GM12872 (cell line): ENCODE measurements at regions not wholly inside any gene's neighbourhood (a gene's known extent, or its start where the extent isn't known, plus 50 kb on each side); places are given as distances from the start of the nearest gene placed in this dataset.

ENCODE experiments used
- TF ChIP-seq, protein P1 (sequence below): IDR thresholded peaks from 3 replicates; pipeline ENCODE4 v1.5.1; 2011; ENCODE audit warnings: low read depth, mild to moderate bottlenecking, low read length, moderate library complexity; ENCODE audit not compliant: insufficient read depth

DNA sequence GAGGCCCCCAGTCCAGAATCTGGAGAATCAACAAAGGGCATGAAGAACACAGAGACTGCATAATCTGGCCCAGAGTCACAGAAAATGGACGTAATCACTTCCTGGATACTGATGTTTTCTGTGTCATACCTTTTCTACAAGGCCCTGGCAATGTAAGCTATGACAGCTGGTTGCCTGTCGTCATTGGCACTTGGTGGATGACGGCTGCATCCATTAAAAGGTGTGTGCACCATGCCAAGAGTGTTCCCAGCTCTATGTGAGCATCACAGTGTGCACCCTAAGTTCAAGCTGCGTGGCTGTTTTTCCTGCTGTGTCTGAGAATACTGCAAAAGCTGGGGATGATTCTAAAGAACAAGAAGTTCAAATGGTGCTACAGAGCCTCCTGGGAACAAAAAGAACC, 275.2 kb upstream of the CNR1 start:
- TF ChIP-seq, protein P1, sequence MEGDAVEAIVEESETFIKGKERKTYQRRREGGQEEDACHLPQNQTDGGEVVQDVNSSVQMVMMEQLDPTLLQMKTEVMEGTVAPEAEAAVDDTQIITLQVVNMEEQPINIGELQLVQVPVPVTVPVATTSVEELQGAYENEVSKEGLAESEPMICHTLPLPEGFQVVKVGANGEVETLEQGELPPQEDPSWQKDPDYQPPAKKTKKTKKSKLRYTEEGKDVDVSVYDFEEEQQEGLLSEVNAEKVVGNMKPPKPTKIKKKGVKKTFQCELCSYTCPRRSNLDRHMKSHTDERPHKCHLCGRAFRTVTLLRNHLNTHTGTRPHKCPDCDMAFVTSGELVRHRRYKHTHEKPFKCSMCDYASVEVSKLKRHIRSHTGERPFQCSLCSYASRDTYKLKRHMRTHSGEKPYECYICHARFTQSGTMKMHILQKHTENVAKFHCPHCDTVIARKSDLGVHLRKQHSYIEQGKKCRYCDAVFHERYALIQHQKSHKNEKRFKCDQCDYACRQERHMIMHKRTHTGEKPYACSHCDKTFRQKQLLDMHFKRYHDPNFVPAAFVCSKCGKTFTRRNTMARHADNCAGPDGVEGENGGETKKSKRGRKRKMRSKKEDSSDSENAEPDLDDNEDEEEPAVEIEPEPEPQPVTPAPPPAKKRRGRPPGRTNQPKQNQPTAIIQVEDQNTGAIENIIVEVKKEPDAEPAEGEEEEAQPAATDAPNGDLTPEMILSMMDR: no peak

- TF ChIP-seq, protein P1: no peak
Observed at GRCh38 chr6:88428068-88428467, 261.9 kb upstream of the CNR1 start.

- TF ChIP-seq, protein P1: no peak
Observed at GRCh38 chr6:88426005-88426404, 259.9 kb upstream of the CNR1 start.

GRCh38 chr6:88422831-88423230, 256.7 kb upstream of the CNR1 start:
- TF ChIP-seq, protein P1: no peak

GRCh38 chr6:88413459-88413858, 247.3 kb upstream of the CNR1 start:
- TF ChIP-seq, protein P1: no peak

GRCh38 chr6:88403486-88403885, 237.3 kb upstream of the CNR1 start:
- TF ChIP-seq, protein P1: no peak

GRCh38 chr6:88402909-88403308, 236.8 kb upstream of the CNR1 start:
- TF ChIP-seq, protein P1: no peak

- TF ChIP-seq, protein P1: no peak
Observed at GRCh38 chr6:88388589-88388988, 222.4 kb upstream of the CNR1 start.
